ENCODE measurements at regions not wholly inside any gene's neighbourhood (a gene's known extent, or its start where the extent isn't known, plus 50 kb on each side); places are given as distances from the start of the nearest gene placed in this dataset.

GRCh38 chr4:36779601-36780000 lies 464.9 kb upstream of the NWD2 start:
- intact Hi-C loops (cut with DNase I) = no loop called here
- H3K36me3 ChIP-seq = no peaks in the 10 kb centered on the region
- H3K9me3 ChIP-seq = no peaks in the 10 kb centered on the region
- H3K4me1 ChIP-seq = no peaks in the 10 kb centered on the region
- no peak for DNase-seq
- H3K27ac ChIP-seq = no peak overlapping the region
- 92 to 96% methylated on average over 1 of the region's 1 CpG for WGBS, 2 donors
- TF ChIP-seq POLR2A (IDR thresholded peaks at IDR 0.05) (no peak), CTCF (IDR thresholded peaks at IDR 0.05) (no peak)
- H3K4me3 ChIP-seq (replicated peaks in 1 of 3) = no peak overlapping the region
- H3K27me3 ChIP-seq = no peaks in the 10 kb centered on the region

GRCh38 chr4:36785973-36786372 lies 458.6 kb upstream of the NWD2 start:
- Histone ChIP-seq H3K4me3 (replicated peaks in 1 of 3) (no peak overlapping the region), H3K27ac (no peak overlapping the region), H3K9me3 (no peaks in the 10 kb centered on the region), H3K27me3 (no peaks in the 10 kb centered on the region), H3K36me3 (no peaks in the 10 kb centered on the region), H3K4me1 (no peaks in the 10 kb centered on the region)
- intact Hi-C loops (cut with DNase I) = no loop called here
- no peak for DNase-seq
- 59 to 61% methylated on average over 3 of the region's 3 CpGs for WGBS, 2 donors
- no peak for TF ChIP-seq CTCF (IDR thresholded peaks at IDR 0.05)
- no peak for TF ChIP-seq POLR2A (IDR thresholded peaks at IDR 0.05)

GRCh38 chr4:36786519-36786918 lies 458.0 kb upstream of the NWD2 start:
- Histone ChIP-seq H3K27ac (no peak overlapping the region), H3K36me3 (no peaks in the 10 kb centered on the region), H3K27me3 (no peaks in the 10 kb centered on the region), H3K4me3 (replicated peaks in 1 of 3) (no peak overlapping the region), H3K4me1 (no peaks in the 10 kb centered on the region), H3K9me3 (no peaks in the 10 kb centered on the region)
- WGBS, 2 donors = 76 to 85% methylated on average over 2 of the region's 2 CpGs
- no peak for DNase-seq
- TF ChIP-seq POLR2A (IDR thresholded peaks at IDR 0.05) = no peak
- TF ChIP-seq CTCF (IDR thresholded peaks at IDR 0.05) = no peak
- intact Hi-C loops (cut with DNase I) = no loop called here

- intact Hi-C loops (cut with DNase I) = no loop called here
- DNase-seq = no peak
- Histone ChIP-seq H3K4me3 (replicated peaks in 1 of 3) (no peak overlapping the region), H3K4me1 (no peaks in the 10 kb centered on the region), H3K27me3 (no peaks in the 10 kb centered on the region), H3K27ac (no peak overlapping the region), H3K36me3 (no peaks in the 10 kb centered on the region), H3K9me3 (no peaks in the 10 kb centered on the region)
- TF ChIP-seq CTCF (IDR thresholded peaks at IDR 0.05) (no peak), POLR2A (IDR thresholded peaks at IDR 0.05) (no peak)
- WGBS, 2 donors = 63 to 66% methylated on average over 1 of the region's 1 CpG
Measured at GRCh38 chr4:36794716-36795115, 449.8 kb upstream of the NWD2 start.

GRCh38 chr4:36812149-36812548 lies 432.4 kb upstream of the NWD2 start:
- Histone ChIP-seq H3K9me3 (no peaks in the 10 kb centered on the region), H3K4me1 (no peaks in the 10 kb centered on the region), H3K27ac (no peak overlapping the region), H3K36me3 (no peaks in the 10 kb centered on the region), H3K27me3 (no peaks in the 10 kb centered on the region), H3K4me3 (replicated peaks in 1 of 3) (no peak overlapping the region)
- intact Hi-C loops (cut with DNase I) = no loop called here
- no peak for DNase-seq
- TF ChIP-seq POLR2A (IDR thresholded peaks at IDR 0.05) (no peak), CTCF (IDR thresholded peaks at IDR 0.05) (no peak)
